ENCODE measurements at regions not wholly inside any gene's neighbourhood (a gene's known extent, or its start where the extent isn't known, plus 50 kb on each side); places are given as distances from the start of the nearest gene placed in this dataset.

DNA sequence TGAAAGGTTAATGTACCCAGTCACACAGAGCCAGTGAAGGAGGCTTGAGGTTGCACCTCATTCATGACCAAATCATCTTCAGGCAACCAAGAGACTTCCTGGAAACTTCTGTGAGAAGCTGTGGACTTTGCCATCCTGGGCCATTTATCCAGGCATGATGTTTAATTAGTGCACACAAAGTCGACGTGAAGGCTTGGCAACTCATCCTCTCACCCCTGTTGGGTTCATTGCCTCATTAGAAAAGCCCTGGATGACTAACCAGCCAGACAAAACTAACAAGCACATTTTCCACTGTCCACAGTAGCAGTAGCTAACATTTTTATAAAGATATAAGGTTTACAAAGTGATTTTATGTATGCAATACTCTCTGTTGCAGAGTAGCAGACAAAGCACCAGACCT is 65.7 kb upstream of the ZNF462 start:
- no peaks in the 10 kb centered on the region for H3K79me2 ChIP-seq (ENCODE audit: control insufficient read depth, insufficient read depth, low read length)
- H3K27ac ChIP-seq (ENCODE audit: insufficient read depth, low read depth, low read length): no peak overlapping the region
- peaks cover 18% of the 10 kb centered on the region for H3K4me1 ChIP-seq (ENCODE audit: control insufficient read depth, extremely low read depth, insufficient read depth, low read length)
- H3K27me3 ChIP-seq (ENCODE audit: control insufficient read depth in 2 of 2, insufficient read depth in 2 of 2, low read length in 2 of 2): no peaks in the 10 kb centered on the region
- dilution Hi-C loops (cut with MboI; ENCODE audit: extremely low pct_ligation_motif_present, low sequenced_read_pairs) (no loop called here), intact Hi-C loops (cut with micrococcal nuclease) (no loop called here)
- no TSS peak for BruUV-seq (replicated peaks)
- no peaks in the 10 kb centered on the region for H3K9me1 ChIP-seq (replicated peaks; ENCODE audit: control insufficient read depth, extremely low read depth, insufficient read depth, low read length)
- no peaks in the 10 kb centered on the region for H3K9me3 ChIP-seq (replicated peaks; ENCODE audit: control insufficient read depth, insufficient read depth, low read length)
- no peaks in the 10 kb centered on the region for H4K20me1 ChIP-seq (replicated peaks; ENCODE audit: control insufficient read depth, extremely low read depth, insufficient read depth, low read length)
- H3K4me2 ChIP-seq (ENCODE audit: insufficient read depth, low read length): no peak overlapping the region
- no peak for FAIRE-seq
- H3K9ac ChIP-seq (replicated peaks; ENCODE audit: extremely low read depth, insufficient read depth, low read length): no peak overlapping the region
- DNase-seq (ENCODE audit: low read depth, low spot score): no peak
- no peak overlapping the region for H3K4me3 ChIP-seq (replicated peaks in 1 of 3; ENCODE audit: insufficient read depth in 1 of 3, low read depth in 1 of 3, low read length in 3 of 3)
- ChIA-PET POLR2A (no interaction called here), CTCF (interaction anchor here (1.3 kb wide), 1 partner anchor 10 kb away, joined by 4 read pairs; no protein-coding TSS in a partner anchor)
- TF ChIP-seq, protein P1, sequence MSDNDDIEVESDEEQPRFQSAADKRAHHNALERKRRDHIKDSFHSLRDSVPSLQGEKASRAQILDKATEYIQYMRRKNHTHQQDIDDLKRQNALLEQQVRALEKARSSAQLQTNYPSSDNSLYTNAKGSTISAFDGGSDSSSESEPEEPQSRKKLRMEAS (IDR thresholded peaks at IDR 0.05; ENCODE audit: insufficient read depth, insufficient read length): no peak
- TF ChIP-seq GATA2 (IDR thresholded peaks at IDR 0.05; ENCODE audit: insufficient read depth, insufficient read length, low read depth, low read length) (no peak), POLR2AphosphoS5 (IDR thresholded peaks at IDR 0.05; ENCODE audit: insufficient read depth, low read depth, low read length) (no peak)
- TF ChIP-seq, protein P2, sequence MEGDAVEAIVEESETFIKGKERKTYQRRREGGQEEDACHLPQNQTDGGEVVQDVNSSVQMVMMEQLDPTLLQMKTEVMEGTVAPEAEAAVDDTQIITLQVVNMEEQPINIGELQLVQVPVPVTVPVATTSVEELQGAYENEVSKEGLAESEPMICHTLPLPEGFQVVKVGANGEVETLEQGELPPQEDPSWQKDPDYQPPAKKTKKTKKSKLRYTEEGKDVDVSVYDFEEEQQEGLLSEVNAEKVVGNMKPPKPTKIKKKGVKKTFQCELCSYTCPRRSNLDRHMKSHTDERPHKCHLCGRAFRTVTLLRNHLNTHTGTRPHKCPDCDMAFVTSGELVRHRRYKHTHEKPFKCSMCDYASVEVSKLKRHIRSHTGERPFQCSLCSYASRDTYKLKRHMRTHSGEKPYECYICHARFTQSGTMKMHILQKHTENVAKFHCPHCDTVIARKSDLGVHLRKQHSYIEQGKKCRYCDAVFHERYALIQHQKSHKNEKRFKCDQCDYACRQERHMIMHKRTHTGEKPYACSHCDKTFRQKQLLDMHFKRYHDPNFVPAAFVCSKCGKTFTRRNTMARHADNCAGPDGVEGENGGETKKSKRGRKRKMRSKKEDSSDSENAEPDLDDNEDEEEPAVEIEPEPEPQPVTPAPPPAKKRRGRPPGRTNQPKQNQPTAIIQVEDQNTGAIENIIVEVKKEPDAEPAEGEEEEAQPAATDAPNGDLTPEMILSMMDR (IDR thresholded peaks at IDR 0.05; ENCODE audit: extremely low read depth in 1 of 2, insufficient read depth in 1 of 2, low read depth in 1 of 2, low read length in 2 of 2): no peak
- no peak overlapping the region for H2AFZ ChIP-seq (ENCODE audit: low read depth, low read length)
- H3K36me3 ChIP-seq (ENCODE audit: control insufficient read depth in 2 of 2, extremely low read depth in 1 of 2, insufficient read depth in 2 of 2, low read length in 2 of 2): no peaks in the 10 kb centered on the region
